ENCODE measurements at regions not wholly inside any gene's neighbourhood (a gene's known extent, or its start where the extent isn't known, plus 50 kb on each side); places are given as distances from the start of the nearest gene placed in this dataset.

GRCh38 chr5:54621048-54621447, 103.5 kb downstream of the SNX18 start:
- TF ChIP-seq CTCF (IDR thresholded peaks at IDR 0.05 in 4 of 5, conservative IDR thresholded peaks at IDR 0.05 in 1 of 5) (no peak), POLR2A (IDR thresholded peaks at IDR 0.05) (no peak)
